ENCODE measurements at regions not wholly inside any gene's neighbourhood (a gene's known extent, or its start where the extent isn't known, plus 50 kb on each side); places are given as distances from the start of the nearest gene placed in this dataset.
"Not testable (repeated sequence)": the region's sequence is repeated elsewhere in the genome, so short reads cannot be mapped to it uniquely, and the experiment has no call there.

- H3K27me3 ChIP-seq (ENCODE audit: control insufficient read depth, insufficient read depth, low read length): no peaks in the 10 kb centered on the region
- no peaks in the 10 kb centered on the region for H3K4me1 ChIP-seq (ENCODE audit: control insufficient read depth, insufficient read depth, low read length)
- DNase-seq (ENCODE audit: low read depth, low spot score): no peak
- H3K36me3 ChIP-seq (ENCODE audit: control insufficient read depth, insufficient read depth, low read length): no peaks in the 10 kb centered on the region
- H3K9me3 ChIP-seq (ENCODE audit: control insufficient read depth, insufficient read depth, low read length): no peaks in the 10 kb centered on the region
- no peak overlapping the region for H3K27ac ChIP-seq (ENCODE audit: low read length)
- H3K4me3 ChIP-seq (ENCODE audit: low read length): no peak overlapping the region
Measured at GRCh38 chr6:11891547-11891946, 112.9 kb upstream of the ADTRP start.

- H3K9me3 ChIP-seq (ENCODE audit: control insufficient read depth, insufficient read depth, low read length): no peaks in the 10 kb centered on the region
- no peak overlapping the region for H3K27ac ChIP-seq (ENCODE audit: low read length)
- no peak overlapping the region for H3K4me3 ChIP-seq (ENCODE audit: low read length)
- no CpG with 5 or more reads among the region's 1 CpG for WGBS (ENCODE audit: insufficient coverage, insufficient read length)
- no peaks in the 10 kb centered on the region for H3K36me3 ChIP-seq (ENCODE audit: control insufficient read depth, insufficient read depth, low read length)
- no peaks in the 10 kb centered on the region for H3K4me1 ChIP-seq (ENCODE audit: control insufficient read depth, insufficient read depth, low read length)
- H3K27me3 ChIP-seq (ENCODE audit: control insufficient read depth, insufficient read depth, low read length): no peaks in the 10 kb centered on the region
- no peak for DNase-seq (ENCODE audit: low read depth, low spot score)
Measured at GRCh38 chr6:11890849-11891248, 112.2 kb upstream of the ADTRP start.

GRCh38 chr6:11890209-11890608, 111.6 kb upstream of the ADTRP start:
- H3K4me3 ChIP-seq (ENCODE audit: low read length): no peak overlapping the region
- DNase-seq (ENCODE audit: low read depth, low spot score): no peak

GRCh38 chr6:11889572-11889971, 111.0 kb upstream of the ADTRP start:
- Histone ChIP-seq H3K27ac (ENCODE audit: low read length) (no peak overlapping the region), H3K36me3 (ENCODE audit: control insufficient read depth, insufficient read depth, low read length) (no peaks in the 10 kb centered on the region), H3K4me3 (ENCODE audit: low read length) (no peak overlapping the region), H3K9me3 (ENCODE audit: control insufficient read depth, insufficient read depth, low read length) (no peaks in the 10 kb centered on the region), H3K27me3 (ENCODE audit: control insufficient read depth, insufficient read depth, low read length) (no peaks in the 10 kb centered on the region), H3K4me1 (ENCODE audit: control insufficient read depth, insufficient read depth, low read length) (no peaks in the 10 kb centered on the region)
- no CpG with 5 or more reads among the region's 3 CpGs for WGBS (ENCODE audit: insufficient coverage, insufficient read length)
- no peak for DNase-seq (ENCODE audit: low read depth, low spot score)

More at GRCh38 chr6:11890209-11890608, 111.6 kb upstream of the ADTRP start:
- H3K9me3 ChIP-seq (ENCODE audit: control insufficient read depth, insufficient read depth, low read length): no peaks in the 10 kb centered on the region
- H3K27ac ChIP-seq (ENCODE audit: low read length): no peak overlapping the region
- H3K36me3 ChIP-seq (ENCODE audit: control insufficient read depth, insufficient read depth, low read length): no peaks in the 10 kb centered on the region
- no peaks in the 10 kb centered on the region for H3K27me3 ChIP-seq (ENCODE audit: control insufficient read depth, insufficient read depth, low read length)
- H3K4me1 ChIP-seq (ENCODE audit: control insufficient read depth, insufficient read depth, low read length): no peaks in the 10 kb centered on the region

GRCh38 chr6:11888727-11889126, 110.1 kb upstream of the ADTRP start:
- no peaks in the 10 kb centered on the region for H3K36me3 ChIP-seq (ENCODE audit: control insufficient read depth, insufficient read depth, low read length)
- WGBS (ENCODE audit: insufficient coverage, insufficient read length): no CpG with 5 or more reads among the region's 5 CpGs
- H3K9me3 ChIP-seq (ENCODE audit: control insufficient read depth, insufficient read depth, low read length): no peaks in the 10 kb centered on the region
- H3K27me3 ChIP-seq (ENCODE audit: control insufficient read depth, insufficient read depth, low read length): no peaks in the 10 kb centered on the region
- H3K27ac ChIP-seq (ENCODE audit: low read length): no peak overlapping the region
- DNase-seq (ENCODE audit: low read depth, low spot score): no peak
- H3K4me3 ChIP-seq (ENCODE audit: low read length): no peak overlapping the region
- H3K4me1 ChIP-seq (ENCODE audit: control insufficient read depth, insufficient read depth, low read length): no peaks in the 10 kb centered on the region

GRCh38 chr6:11885159-11885558, 106.6 kb upstream of the ADTRP start:
- Histone ChIP-seq H3K27ac (ENCODE audit: low read length) (no peak overlapping the region), H3K9me3 (ENCODE audit: control insufficient read depth, insufficient read depth, low read length) (no peaks in the 10 kb centered on the region), H3K4me3 (ENCODE audit: low read length) (no peak overlapping the region), H3K4me1 (ENCODE audit: control insufficient read depth, insufficient read depth, low read length) (no peaks in the 10 kb centered on the region), H3K27me3 (ENCODE audit: control insufficient read depth, insufficient read depth, low read length) (no peaks in the 10 kb centered on the region), H3K36me3 (ENCODE audit: control insufficient read depth, insufficient read depth, low read length) (no peaks in the 10 kb centered on the region)
- no CpG with 5 or more reads among the region's 1 CpG for WGBS (ENCODE audit: insufficient coverage, insufficient read length)
- DNase-seq (ENCODE audit: low read depth, low spot score): no peak

GRCh38 chr6:11883471-11883870, 104.9 kb upstream of the ADTRP start:
- not testable (repeated sequence) for H3K4me1 ChIP-seq (ENCODE audit: control insufficient read depth, insufficient read depth, low read length); DNase-seq (ENCODE audit: low read depth, low spot score)

GRCh38 chr6:11880156-11880555, 101.6 kb upstream of the ADTRP start:
- no CpG with 5 or more reads among the region's 4 CpGs for WGBS (ENCODE audit: insufficient coverage, insufficient read length)
- not testable (repeated sequence) for H3K4me1 ChIP-seq (ENCODE audit: control insufficient read depth, insufficient read depth, low read length); DNase-seq (ENCODE audit: low read depth, low spot score); H3K4me3 ChIP-seq (ENCODE audit: low read length); H3K27me3 ChIP-seq (ENCODE audit: control insufficient read depth, insufficient read depth, low read length); H3K27ac ChIP-seq (ENCODE audit: low read length); H3K9me3 ChIP-seq (ENCODE audit: control insufficient read depth, insufficient read depth, low read length); H3K36me3 ChIP-seq (ENCODE audit: control insufficient read depth, insufficient read depth, low read length)

More at GRCh38 chr6:11883471-11883870, 104.9 kb upstream of the ADTRP start:
- not testable (repeated sequence) for H3K27ac ChIP-seq (ENCODE audit: low read length); H3K4me3 ChIP-seq (ENCODE audit: low read length); H3K36me3 ChIP-seq (ENCODE audit: control insufficient read depth, insufficient read depth, low read length); H3K27me3 ChIP-seq (ENCODE audit: control insufficient read depth, insufficient read depth, low read length); H3K9me3 ChIP-seq (ENCODE audit: control insufficient read depth, insufficient read depth, low read length)
- WGBS (ENCODE audit: insufficient coverage, insufficient read length): no CpG with 5 or more reads among the region's 2 CpGs

GRCh38 chr6:11878735-11879134, 100.1 kb upstream of the ADTRP start:
- no peaks in the 10 kb centered on the region for H3K36me3 ChIP-seq (ENCODE audit: control insufficient read depth, insufficient read depth, low read length)
- WGBS (ENCODE audit: insufficient coverage, insufficient read length): no CpG with 5 or more reads among the region's 3 CpGs
- no peak for DNase-seq (ENCODE audit: low read depth, low spot score)

GRCh38 chr6:11878029-11878428, 99.4 kb upstream of the ADTRP start:
- Histone ChIP-seq H3K4me1 (ENCODE audit: control insufficient read depth, insufficient read depth, low read length) (no peaks in the 10 kb centered on the region), H3K27ac (ENCODE audit: low read length) (no peak overlapping the region), H3K36me3 (ENCODE audit: control insufficient read depth, insufficient read depth, low read length) (no peaks in the 10 kb centered on the region), H3K9me3 (ENCODE audit: control insufficient read depth, insufficient read depth, low read length) (no peaks in the 10 kb centered on the region), H3K27me3 (ENCODE audit: control insufficient read depth, insufficient read depth, low read length) (no peaks in the 10 kb centered on the region), H3K4me3 (ENCODE audit: low read length) (no peak overlapping the region)
- no peak for DNase-seq (ENCODE audit: low read depth, low spot score)
- WGBS (ENCODE audit: insufficient coverage, insufficient read length): no CpG with 5 or more reads among the region's 3 CpGs

More at GRCh38 chr6:11878735-11879134, 100.1 kb upstream of the ADTRP start:
- Histone ChIP-seq H3K4me3 (ENCODE audit: low read length) (no peak overlapping the region), H3K4me1 (ENCODE audit: control insufficient read depth, insufficient read depth, low read length) (no peaks in the 10 kb centered on the region), H3K9me3 (ENCODE audit: control insufficient read depth, insufficient read depth, low read length) (no peaks in the 10 kb centered on the region), H3K27ac (ENCODE audit: low read length) (no peak overlapping the region), H3K27me3 (ENCODE audit: control insufficient read depth, insufficient read depth, low read length) (no peaks in the 10 kb centered on the region)

GRCh38 chr6:11876934-11877433, 98.4 kb upstream of the ADTRP start:
- no peak overlapping the region for H3K4me3 ChIP-seq (ENCODE audit: low read length)
- no peaks in the 10 kb centered on the region for H3K27me3 ChIP-seq (ENCODE audit: control insufficient read depth, insufficient read depth, low read length)
- H3K36me3 ChIP-seq (ENCODE audit: control insufficient read depth, insufficient read depth, low read length): no peaks in the 10 kb centered on the region
- no peaks in the 10 kb centered on the region for H3K9me3 ChIP-seq (ENCODE audit: control insufficient read depth, insufficient read depth, low read length)
- DNase-seq (ENCODE audit: low read depth, low spot score): no peak
- no peak overlapping the region for H3K27ac ChIP-seq (ENCODE audit: low read length)
- WGBS (ENCODE audit: insufficient coverage, insufficient read length): no CpG with 5 or more reads among the region's 10 CpGs
- H3K4me1 ChIP-seq (ENCODE audit: control insufficient read depth, insufficient read depth, low read length): no peaks in the 10 kb centered on the region
